ENCODE measurements at regions not wholly inside any gene's neighbourhood (a gene's known extent, or its start where the extent isn't known, plus 50 kb on each side); places are given as distances from the start of the nearest gene placed in this dataset.

DNA sequence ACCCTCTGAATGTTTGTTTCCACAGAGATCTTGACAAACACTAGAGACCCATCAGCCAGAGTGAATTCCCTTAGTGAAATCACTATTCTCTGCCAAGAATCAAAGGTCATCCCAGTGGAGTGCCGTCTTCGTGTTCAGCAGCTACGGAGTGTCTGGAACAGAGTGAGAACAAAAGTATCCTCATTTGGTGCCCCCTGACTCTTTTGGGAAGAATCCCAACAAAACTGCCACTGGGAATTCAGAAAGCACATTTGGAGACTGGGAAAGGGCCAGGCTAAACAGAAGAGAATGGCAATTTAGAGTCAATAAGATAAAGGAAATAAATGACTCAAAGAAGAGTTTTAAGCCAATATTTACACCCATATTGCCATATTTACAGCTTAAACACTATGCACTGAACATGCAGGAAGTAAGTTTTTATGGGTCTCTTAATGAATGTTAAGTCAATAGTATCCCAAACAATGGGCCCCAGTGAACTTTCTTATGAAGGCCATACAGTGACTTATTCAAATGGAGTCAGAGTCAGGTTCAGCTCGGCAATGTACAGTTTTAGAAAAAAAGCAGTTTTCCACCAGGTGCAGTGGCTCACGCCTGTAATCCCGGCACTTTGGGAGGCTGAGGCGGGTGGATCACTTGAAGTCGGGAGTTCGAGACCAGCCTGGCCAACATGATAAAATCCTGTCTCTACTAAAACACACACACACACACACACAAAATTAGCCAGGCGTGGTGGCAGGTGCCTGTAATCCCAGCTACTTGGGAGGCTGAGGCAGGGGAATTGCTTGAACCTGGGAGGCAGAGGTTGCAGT, 392.6 kb downstream of the KLF5 start:
- DNase-seq = peak in 1 of 2 donors; percentile 8

GRCh38 chr13:73450583-73450982, 391.8 kb downstream of the KLF5 start:
- DNase-seq = no peak

DNA sequence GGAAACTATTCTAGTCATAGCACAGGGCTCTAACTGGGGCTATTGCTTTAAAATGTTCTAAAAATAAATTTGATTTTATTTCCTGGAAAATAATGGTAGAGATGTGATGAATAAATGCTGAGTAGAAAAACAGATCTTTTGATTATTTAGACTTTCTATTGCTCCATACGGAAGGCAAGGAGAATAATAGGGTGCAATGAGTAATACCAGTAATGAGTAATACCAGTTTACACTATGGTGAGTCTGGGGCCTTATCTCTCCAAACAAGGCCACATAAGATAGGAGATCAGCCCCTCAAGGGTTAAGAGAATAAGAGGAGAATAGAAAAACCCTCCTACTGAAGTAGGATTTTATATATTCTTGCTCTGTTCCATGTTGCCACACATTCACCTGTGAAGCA, 390.4 kb downstream of the KLF5 start:
- DNase-seq = no peak

GRCh38 chr13:73440296-73440895, 381.6 kb downstream of the KLF5 start:
- DNase-seq = no peak

DNA sequence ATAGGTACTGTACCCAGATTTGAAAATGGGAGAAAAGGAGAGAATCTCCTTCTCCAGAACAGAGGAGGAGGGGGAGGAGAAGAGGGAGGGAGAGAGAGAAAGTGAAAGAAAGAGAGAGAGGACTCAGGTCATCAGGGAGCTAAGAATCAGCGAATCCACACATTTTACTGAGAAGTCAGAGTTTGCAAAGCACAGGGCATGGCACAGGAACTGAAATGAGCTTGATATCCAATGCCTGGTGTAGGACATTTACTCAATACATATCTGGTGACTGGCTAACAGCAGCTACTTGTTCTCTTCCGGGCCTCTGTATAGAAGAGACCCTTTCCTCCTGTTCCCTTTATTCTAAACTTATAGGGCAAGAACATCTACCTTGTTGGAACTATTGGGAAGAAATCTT, 375.1 kb downstream of the KLF5 start:
- no peak for DNase-seq

- DNase-seq = no peak
These were observed 374.7 kb downstream of the KLF5 start for GRCh38 chr13:73433458-73433857.

- no peak for DNase-seq
These were observed 370.9 kb downstream of the KLF5 start for GRCh38 chr13:73429701-73430100.

GRCh38 chr13:73428706-73429105, 369.9 kb downstream of the KLF5 start:
- DNase-seq = no peak

GRCh38 chr13:73428137-73428536, 369.3 kb downstream of the KLF5 start:
- DNase-seq = no peak

- no peak for DNase-seq
These were observed 364.2 kb downstream of the KLF5 start for GRCh38 chr13:73422973-73423372.

GRCh38 chr13:73421310-73421912, 362.6 kb downstream of the KLF5 start:
- no peak for DNase-seq

GRCh38 chr13:73419186-73419585, 360.4 kb downstream of the KLF5 start:
- DNase-seq = no peak

GRCh38 chr13:73417012-73417615, 358.3 kb downstream of the KLF5 start:
- no peak for DNase-seq

- no peak for DNase-seq
These were observed 357.3 kb downstream of the KLF5 start for GRCh38 chr13:73416093-73416492.

GRCh38 chr13:73413656-73414055, 354.9 kb downstream of the KLF5 start:
- DNase-seq = no peak

DNA sequence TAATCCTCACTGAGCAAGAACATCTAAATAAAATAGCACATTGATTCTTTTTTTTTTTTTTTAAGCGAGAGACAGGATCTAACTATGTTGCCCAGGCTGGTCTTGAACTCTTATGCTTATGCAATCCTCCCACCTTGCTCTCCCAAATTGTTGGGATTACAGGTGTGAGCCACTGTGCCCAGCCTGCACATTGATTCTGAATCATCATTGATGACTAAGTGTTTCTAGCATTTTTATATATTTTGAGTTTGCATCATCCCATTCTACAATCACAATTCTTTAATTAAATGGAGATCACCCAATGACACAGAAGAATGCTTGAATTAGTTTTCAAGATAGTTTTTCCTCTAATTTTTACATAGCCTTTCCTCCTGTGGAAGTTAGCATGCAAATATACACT, 354.1 kb downstream of the KLF5 start:
- no peak for DNase-seq

DNA sequence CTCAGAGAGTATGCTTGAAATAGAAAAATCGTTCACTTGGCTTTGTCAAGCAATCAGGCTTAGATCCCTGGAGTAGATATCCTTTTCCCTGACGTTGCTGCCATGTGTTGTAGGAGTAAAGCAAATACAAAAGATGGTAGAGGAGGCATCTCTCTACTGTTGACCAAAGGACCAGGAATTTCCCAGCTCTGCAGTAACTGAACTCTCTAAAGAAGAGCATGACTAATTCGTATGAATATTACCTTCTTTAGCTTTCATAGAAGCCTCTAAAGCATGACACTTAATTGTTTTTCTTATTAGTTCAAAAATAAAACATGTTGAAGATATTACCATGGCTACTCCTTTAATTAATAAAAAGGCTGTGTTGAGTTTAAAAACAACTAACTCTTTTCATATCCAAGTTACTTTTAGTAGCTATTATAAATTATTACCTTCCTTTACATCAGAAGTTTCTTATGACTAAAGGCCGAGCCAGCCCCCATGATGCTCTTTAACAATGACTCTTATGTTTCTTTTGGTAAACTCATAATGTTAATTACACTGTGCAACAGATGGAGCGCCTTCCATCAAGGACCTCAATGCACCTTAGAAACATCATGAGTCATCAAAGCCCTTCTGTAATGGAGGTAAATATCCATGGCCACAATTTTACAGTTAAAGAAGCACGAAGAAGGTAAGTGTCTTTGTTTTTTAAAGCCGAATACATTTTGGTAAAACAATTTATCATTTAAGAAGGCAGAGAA, 352.4 kb downstream of the KLF5 start:
- no peak for DNase-seq

DNA sequence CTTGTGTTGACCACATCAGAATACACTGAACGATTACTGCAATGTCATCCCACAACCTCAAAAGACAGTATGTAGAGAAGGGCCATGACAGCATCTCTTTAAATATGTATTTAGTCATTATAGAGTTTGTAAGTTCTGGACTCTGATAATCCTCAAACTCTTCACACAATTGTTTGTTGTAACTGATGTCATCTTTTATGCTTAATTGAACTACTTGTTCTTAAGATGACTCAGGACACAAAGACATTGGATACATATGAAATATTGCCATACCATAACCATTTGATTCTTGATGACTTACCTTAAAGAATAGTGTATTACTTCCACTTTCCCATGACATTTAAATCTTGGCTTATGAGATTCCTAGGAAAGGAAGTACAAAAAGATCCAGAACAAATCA, 347.6 kb downstream of the KLF5 start:
- DNase-seq = no peak

DNA sequence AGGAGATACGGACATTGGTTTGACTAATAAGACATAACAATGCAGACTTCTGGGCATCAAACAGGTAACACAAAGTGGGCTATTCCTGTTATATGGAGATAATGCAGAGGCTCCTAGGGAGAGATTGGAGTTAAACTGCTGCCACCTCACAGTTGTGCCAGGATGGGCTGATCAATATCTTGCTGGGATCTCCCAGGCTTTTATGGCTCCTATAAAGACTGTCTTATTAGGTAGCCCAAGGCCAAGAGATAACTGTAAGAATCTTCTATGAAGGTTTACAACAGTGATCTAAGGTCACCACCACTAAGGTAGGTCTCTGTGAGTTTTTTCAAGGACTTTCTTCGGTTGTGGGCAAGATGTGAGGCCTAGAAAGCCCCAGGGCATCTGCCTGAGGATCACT, 345.8 kb downstream of the KLF5 start:
- no peak for DNase-seq

DNA sequence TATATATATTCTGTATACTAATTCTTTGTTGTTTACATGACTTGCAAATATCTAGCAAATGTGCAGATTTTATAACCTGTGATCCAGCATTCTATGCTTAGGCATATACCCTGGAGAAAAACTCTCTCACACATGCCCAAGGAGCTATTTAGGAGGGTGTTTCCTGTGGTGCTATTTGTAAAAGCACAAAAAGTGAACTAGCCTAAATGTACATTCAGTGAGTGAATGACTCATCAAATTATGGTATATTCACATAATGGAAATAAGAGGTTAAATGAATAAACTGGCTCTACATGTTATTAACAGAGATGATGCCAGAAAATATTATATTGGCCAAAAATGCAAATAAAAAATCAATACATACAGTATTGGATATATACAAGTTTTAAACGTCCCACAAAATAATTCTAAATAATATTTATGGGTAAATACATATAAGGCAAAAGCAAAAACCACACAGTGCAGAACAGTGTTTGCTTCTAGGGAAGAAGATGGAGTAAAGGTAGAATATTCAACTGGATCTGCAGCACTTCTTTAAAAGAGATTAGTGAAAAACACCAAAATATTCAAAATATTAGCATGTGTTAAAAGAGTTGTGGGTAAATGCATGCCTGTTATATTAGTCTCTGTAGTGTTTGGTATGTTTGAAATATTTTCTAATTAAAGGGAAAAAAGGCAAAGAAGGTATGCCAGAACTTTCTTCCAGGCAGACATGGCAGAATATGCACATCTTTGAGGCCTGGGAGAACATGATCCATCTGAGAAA, 344.7 kb downstream of the KLF5 start:
- DNase-seq = no peak

- no peak for DNase-seq
These were observed 343.0 kb downstream of the KLF5 start for GRCh38 chr13:73401769-73402168.

Data from right lung (tissue), 2 donors.